ENCODE measurements at regions not wholly inside any gene's neighbourhood (a gene's known extent, or its start where the extent isn't known, plus 50 kb on each side); places are given as distances from the start of the nearest gene placed in this dataset.

DNA sequence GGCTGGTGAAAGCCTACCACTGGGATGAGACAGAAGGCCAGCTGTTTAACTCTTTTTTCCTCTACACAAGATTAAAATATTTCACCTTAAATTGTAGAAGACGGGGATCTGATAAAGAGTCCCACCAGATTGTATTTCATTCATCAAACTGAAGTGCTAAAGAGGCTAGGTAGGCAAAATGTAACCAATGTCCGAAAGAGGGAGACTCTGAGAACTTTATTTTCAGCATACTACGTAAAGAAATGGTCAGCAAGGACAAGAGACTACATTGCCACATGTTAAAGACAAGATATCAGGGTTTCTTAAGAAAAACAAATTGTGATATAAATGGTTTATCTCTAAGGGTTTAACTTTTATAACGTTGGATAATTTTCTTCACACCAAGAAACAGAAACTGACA lies 71.6 kb upstream of the INPP4B start:
- TF ChIP-seq, protein P1, sequence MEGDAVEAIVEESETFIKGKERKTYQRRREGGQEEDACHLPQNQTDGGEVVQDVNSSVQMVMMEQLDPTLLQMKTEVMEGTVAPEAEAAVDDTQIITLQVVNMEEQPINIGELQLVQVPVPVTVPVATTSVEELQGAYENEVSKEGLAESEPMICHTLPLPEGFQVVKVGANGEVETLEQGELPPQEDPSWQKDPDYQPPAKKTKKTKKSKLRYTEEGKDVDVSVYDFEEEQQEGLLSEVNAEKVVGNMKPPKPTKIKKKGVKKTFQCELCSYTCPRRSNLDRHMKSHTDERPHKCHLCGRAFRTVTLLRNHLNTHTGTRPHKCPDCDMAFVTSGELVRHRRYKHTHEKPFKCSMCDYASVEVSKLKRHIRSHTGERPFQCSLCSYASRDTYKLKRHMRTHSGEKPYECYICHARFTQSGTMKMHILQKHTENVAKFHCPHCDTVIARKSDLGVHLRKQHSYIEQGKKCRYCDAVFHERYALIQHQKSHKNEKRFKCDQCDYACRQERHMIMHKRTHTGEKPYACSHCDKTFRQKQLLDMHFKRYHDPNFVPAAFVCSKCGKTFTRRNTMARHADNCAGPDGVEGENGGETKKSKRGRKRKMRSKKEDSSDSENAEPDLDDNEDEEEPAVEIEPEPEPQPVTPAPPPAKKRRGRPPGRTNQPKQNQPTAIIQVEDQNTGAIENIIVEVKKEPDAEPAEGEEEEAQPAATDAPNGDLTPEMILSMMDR (IDR thresholded peaks at IDR 0.05) = no peak
- TF ChIP-seq EZH2 (IDR thresholded peaks at IDR 0.05; ENCODE audit: borderline replicate concordance, insufficient read depth, low read depth, low read length, poor library complexity, severe bottlenecking) = no peak
